Sigmoid colon (tissue), 6 donors: ENCODE measurements at regions not wholly inside any gene's neighbourhood (a gene's known extent, or its start where the extent isn't known, plus 50 kb on each side); places are given as distances from the start of the nearest gene placed in this dataset.

Experiments
- DNase-seq: peaks from one replicate; pipeline ENCODE4 v3.0.0-alpha.2; 2019
- H3K27ac ChIP-seq, 4 donors: fragments of 200-600 bp; sonication (generic); one replicate each; pipeline ENCODE4 v1.5.1; 2016 to 2019; ENCODE audit warnings: mild to moderate bottlenecking in 1 of 4
- H3K27me3 ChIP-seq, 3 donors: fragments of 200-600 bp; sonication (generic); one replicate each; pipeline ENCODE4 v1.5.1; 2019; ENCODE audit warnings: mild to moderate bottlenecking in 1 of 3
- H3K36me3 ChIP-seq, 4 donors: fragments of 200-600 bp; sonication (generic); one replicate each; pipeline ENCODE4 v1.5.1; 2016 to 2019
- H3K4me1 ChIP-seq, 4 donors: fragments of 200-600 bp; sonication (generic); one replicate each; pipeline ENCODE4 v1.5.1; 2017 to 2019
- H3K4me3 ChIP-seq, 4 donors: fragments of 200-600 bp; sonication (generic); one replicate each; pipeline ENCODE4 v1.5.1; 2017 to 2019; ENCODE audit warnings: mild to moderate bottlenecking in 2 of 4, moderate library complexity in 1 of 4
- H3K9me3 ChIP-seq, 4 donors: fragments of 200-600 bp in 3 of 4; sonication (generic) in 3 of 4; one replicate each; pipeline versions ENCODE4 v1.5.1 to v1.6.1; 2013 to 2019
- EP300 ChIP-seq, 4 donors: sonication (generic); formaldehyde crosslinking; IDR thresholded peaks; one replicate each; pipeline ENCODE4 v1.6.1; 2017; ENCODE audit warnings: antibody characterized with exemption in 4 of 4
- POLR2A ChIP-seq, 2 donors: fragments of 450-650 bp; IDR thresholded peaks; one replicate each; pipeline ENCODE4 v1.6.1; 2016; ENCODE audit warnings: antibody characterized with exemption in 2 of 2, mild to moderate bottlenecking in 2 of 2, moderate library complexity in 2 of 2
- POLR2AphosphoS5 ChIP-seq, 4 donors: sonication (generic); formaldehyde crosslinking; IDR thresholded peaks; one replicate each; pipeline ENCODE4 v1.6.1; 2017; ENCODE audit warnings: antibody characterized with exemption in 4 of 4
- WGBS, 2 donors: extraction: QIAGEN DNeasy Blood & Tissue Kit; methylation state at CpG; one replicate each; pipeline ENCODE4 v1.1.7; 2013; 5-methylcytosine and 5-hydroxymethylcytosine counted together
- intact Hi-C: fragments of 100-400 bp; cut with DNase I; formaldehyde crosslinking; loops from one replicate; pipeline ENCODE4 v1.15.1; 2023
- TF ChIP-seq, protein P1 (sequence below), 4 experiments: fragments of 450-650 bp in 3 of 4; fragments of 200-600 bp in 1 of 4; IDR thresholded peaks; one replicate each; pipeline ENCODE4 v1.5.1; 2016 to 2019; ENCODE audit warnings: antibody characterized with exemption in 4 of 4, mild to moderate bottlenecking in 3 of 4, moderate library complexity in 2 of 4
- donor health status: healthy with polysubstance abuse.
- donor health status: healthy.

GRCh38 chr4:81913427-81913879, 441.7 kb upstream of the RASGEF1B start:
- Histone ChIP-seq H3K27ac (no peak overlapping the region), H3K36me3 (no peaks in the 10 kb centered on the region), H3K4me1 (no peaks in the 10 kb centered on the region), H3K4me3 (no peak overlapping the region), H3K9me3 (no peaks in the 10 kb centered on the region), H3K27me3 (no peaks in the 10 kb centered on the region)
- TF ChIP-seq, protein P1, sequence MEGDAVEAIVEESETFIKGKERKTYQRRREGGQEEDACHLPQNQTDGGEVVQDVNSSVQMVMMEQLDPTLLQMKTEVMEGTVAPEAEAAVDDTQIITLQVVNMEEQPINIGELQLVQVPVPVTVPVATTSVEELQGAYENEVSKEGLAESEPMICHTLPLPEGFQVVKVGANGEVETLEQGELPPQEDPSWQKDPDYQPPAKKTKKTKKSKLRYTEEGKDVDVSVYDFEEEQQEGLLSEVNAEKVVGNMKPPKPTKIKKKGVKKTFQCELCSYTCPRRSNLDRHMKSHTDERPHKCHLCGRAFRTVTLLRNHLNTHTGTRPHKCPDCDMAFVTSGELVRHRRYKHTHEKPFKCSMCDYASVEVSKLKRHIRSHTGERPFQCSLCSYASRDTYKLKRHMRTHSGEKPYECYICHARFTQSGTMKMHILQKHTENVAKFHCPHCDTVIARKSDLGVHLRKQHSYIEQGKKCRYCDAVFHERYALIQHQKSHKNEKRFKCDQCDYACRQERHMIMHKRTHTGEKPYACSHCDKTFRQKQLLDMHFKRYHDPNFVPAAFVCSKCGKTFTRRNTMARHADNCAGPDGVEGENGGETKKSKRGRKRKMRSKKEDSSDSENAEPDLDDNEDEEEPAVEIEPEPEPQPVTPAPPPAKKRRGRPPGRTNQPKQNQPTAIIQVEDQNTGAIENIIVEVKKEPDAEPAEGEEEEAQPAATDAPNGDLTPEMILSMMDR (IDR thresholded peaks at IDR 0.05) = peak in 2 of 4 experiments; percentile 10 to 28
- TF ChIP-seq POLR2AphosphoS5 (IDR thresholded peaks at IDR 0.05) = no peak
- no peak for TF ChIP-seq EP300 (IDR thresholded peaks at IDR 0.05)
- 23 to 31% methylated on average over 12 of the region's 12 CpGs for WGBS, 2 donors
- DNase-seq = no peak
- intact Hi-C loops = no loop called here

DNA sequence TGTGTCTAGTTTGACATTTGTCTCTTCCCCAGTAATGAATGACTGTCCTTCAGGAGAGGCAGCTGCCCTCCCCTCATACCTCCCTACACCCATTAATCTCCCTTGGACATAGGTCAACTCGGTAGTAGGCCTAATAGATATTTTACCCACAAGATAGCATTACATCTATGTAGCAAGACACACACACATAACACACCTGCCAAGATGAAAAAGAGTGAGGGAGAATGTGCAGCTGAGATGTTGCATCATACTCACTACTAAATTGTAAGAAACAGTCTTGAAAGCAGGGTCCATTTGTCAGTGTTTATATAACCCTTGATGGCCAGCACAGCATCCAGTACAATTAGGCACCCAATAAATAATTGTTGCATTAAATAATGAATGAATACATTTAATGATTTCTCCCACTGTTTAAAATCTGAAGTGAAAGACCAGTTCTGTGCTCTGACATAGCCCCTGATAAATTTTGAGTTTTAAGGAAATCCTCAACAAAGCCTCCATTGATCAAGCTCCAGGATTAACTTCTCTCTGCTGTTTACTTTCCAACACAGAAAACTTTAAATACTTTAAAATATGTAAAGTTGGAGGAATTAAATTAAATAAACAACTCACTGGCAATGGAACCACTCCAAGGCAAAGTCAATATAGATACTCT, 440.8 kb upstream of the RASGEF1B start:
- no peaks in the 10 kb centered on the region for H3K36me3 ChIP-seq
- H3K4me1 ChIP-seq = no peaks in the 10 kb centered on the region
- H3K27ac ChIP-seq = no peak overlapping the region
- intact Hi-C loops = no loop called here
- H3K27me3 ChIP-seq = no peaks in the 10 kb centered on the region
- 76 to 77% methylated on average over 1 of the region's 1 CpG for WGBS, 2 donors
- H3K4me3 ChIP-seq = no peak overlapping the region
- no peak for TF ChIP-seq EP300 (IDR thresholded peaks at IDR 0.05)
- TF ChIP-seq POLR2A (IDR thresholded peaks at IDR 0.05) = no peak
- TF ChIP-seq POLR2AphosphoS5 (IDR thresholded peaks at IDR 0.05) = no peak
- TF ChIP-seq, protein P1 (IDR thresholded peaks at IDR 0.05) = no peak
- no peaks in the 10 kb centered on the region for H3K9me3 ChIP-seq
- DNase-seq = no peak

DNA sequence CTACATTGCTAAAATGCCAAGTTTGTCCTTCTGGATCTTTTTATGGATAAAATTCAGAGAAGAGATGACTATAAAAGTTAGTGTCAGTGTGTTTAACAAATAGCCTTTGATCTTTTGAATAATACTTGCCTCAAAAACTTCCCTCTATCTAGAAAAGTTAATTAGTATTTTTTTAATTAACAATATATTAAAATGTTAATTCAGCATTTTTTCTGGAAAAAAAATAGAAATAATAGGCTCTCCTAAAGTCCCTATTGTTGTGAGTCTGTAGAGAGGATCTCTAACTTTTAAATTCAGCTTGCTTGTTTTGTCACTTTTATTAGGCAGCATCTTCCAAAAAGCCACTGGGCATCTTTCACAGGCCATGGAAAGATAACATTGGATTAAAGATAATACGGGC, 435.2 kb upstream of the RASGEF1B start:
- no peak overlapping the region for H3K4me3 ChIP-seq
- H3K4me1 ChIP-seq = no peaks in the 10 kb centered on the region
- intact Hi-C loops = no loop called here
- TF ChIP-seq, protein P1 (IDR thresholded peaks at IDR 0.05) = no peak
- no peak for TF ChIP-seq POLR2A (IDR thresholded peaks at IDR 0.05)
- no peak for TF ChIP-seq EP300 (IDR thresholded peaks at IDR 0.05)
- no peak for TF ChIP-seq POLR2AphosphoS5 (IDR thresholded peaks at IDR 0.05)
- H3K27ac ChIP-seq = no peak overlapping the region
- no peaks in the 10 kb centered on the region for H3K27me3 ChIP-seq
- H3K9me3 ChIP-seq = no peaks in the 10 kb centered on the region
- no peak for DNase-seq
- no peaks in the 10 kb centered on the region for H3K36me3 ChIP-seq
- 91 to 92% methylated on average over 1 of the region's 1 CpG for WGBS, 2 donors

DNA sequence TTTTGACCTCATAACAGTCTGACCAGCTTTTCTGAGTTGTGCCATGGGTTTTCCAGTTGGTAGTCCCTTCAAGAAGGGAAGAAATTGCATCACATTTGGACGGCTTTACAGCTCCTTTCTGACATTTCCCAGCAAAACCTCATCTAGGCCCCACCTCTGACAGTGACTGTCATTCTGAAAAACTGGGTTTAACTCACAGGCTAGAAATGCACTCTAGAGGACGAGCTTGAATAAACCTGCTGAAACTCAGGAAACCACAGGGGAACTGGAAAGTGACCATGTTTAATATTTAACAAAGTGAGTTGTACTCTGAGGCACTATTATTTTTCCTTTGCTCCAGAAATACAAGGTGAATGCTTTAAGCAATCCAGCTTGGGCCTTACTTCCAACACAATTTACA, 434.3 kb upstream of the RASGEF1B start:
- intact Hi-C loops = no loop called here
- Histone ChIP-seq H3K9me3 (no peaks in the 10 kb centered on the region), H3K27ac (no peak overlapping the region), H3K36me3 (no peaks in the 10 kb centered on the region), H3K4me1 (no peaks in the 10 kb centered on the region), H3K27me3 (no peaks in the 10 kb centered on the region), H3K4me3 (no peak overlapping the region)
- TF ChIP-seq POLR2AphosphoS5 (IDR thresholded peaks at IDR 0.05) (no peak), POLR2A (IDR thresholded peaks at IDR 0.05) (no peak), EP300 (IDR thresholded peaks at IDR 0.05) (no peak)
- TF ChIP-seq, protein P1 (IDR thresholded peaks at IDR 0.05) = no peak
- no peak for DNase-seq
- 28 to 34% methylated on average over 2 of the region's 2 CpGs for WGBS, 2 donors

DNA sequence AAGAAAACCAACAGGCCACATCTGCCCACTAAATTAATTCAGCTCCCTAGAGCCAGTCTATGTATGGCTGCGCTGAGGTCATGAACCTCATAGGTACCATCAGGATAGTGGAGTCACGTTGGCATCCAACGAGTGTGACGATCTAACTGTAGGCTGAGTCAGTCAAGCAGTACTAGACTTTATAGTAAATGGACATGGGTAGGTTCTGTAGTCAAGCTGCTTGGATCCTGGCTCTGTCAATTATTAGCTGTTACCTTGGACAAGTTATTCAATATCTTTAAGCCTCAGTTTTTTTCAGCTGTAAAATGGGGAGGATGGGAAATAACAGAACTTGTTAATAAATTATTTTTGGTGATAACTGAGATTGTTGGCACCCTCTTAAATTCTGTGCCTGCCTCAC, 432.4 kb upstream of the RASGEF1B start:
- no peaks in the 10 kb centered on the region for H3K36me3 ChIP-seq
- 97 to 98% methylated on average over 4 of the region's 4 CpGs for WGBS, 2 donors
- no peak for DNase-seq
- TF ChIP-seq EP300 (IDR thresholded peaks at IDR 0.05) (no peak), POLR2AphosphoS5 (IDR thresholded peaks at IDR 0.05) (no peak)
- H3K27ac ChIP-seq = no peak overlapping the region
- no peaks in the 10 kb centered on the region for H3K9me3 ChIP-seq
- intact Hi-C loops = no loop called here
- H3K4me3 ChIP-seq = no peak overlapping the region
- H3K4me1 ChIP-seq = no peaks in the 10 kb centered on the region
- no peaks in the 10 kb centered on the region for H3K27me3 ChIP-seq
